GM12873 (cell line): ENCODE measurements at regions not wholly inside any gene's neighbourhood (a gene's known extent, or its start where the extent isn't known, plus 50 kb on each side); places are given as distances from the start of the nearest gene placed in this dataset.

ENCODE experiments used
- CTCF ChIP-seq: IDR thresholded peaks from 2 replicates; pipeline ENCODE4 v1.5.1; 2012; ENCODE audit warnings: low read depth, mild to moderate bottlenecking, moderate library complexity, low read length, control low read depth; ENCODE audit not compliant: insufficient read depth; ENCODE audit errors: missing control alignments

GRCh38 chr5:152314196-152314829 is 90.8 kb downstream of the NMUR2 start:
- TF ChIP-seq CTCF, result no peak

GRCh38 chr5:152309926-152310450 is 95.1 kb downstream of the NMUR2 start:
- no peak for TF ChIP-seq CTCF

- TF ChIP-seq CTCF, result no peak
Measured at GRCh38 chr5:152306386-152306785, 98.7 kb downstream of the NMUR2 start.

- TF ChIP-seq CTCF, result no peak
Measured at GRCh38 chr5:152305525-152305924, 99.6 kb downstream of the NMUR2 start.

- TF ChIP-seq CTCF, result no peak
Measured at GRCh38 chr5:152303841-152304240, 101.2 kb downstream of the NMUR2 start.

- TF ChIP-seq CTCF, result no peak
Measured at GRCh38 chr5:152297866-152298265, 107.2 kb downstream of the NMUR2 start.

GRCh38 chr5:152293189-152293588 is 111.9 kb downstream of the NMUR2 start:
- TF ChIP-seq CTCF, result no peak
